HG03469 (cell line): ENCODE measurements at regions not wholly inside any gene's neighbourhood (a gene's known extent, or its start where the extent isn't known, plus 50 kb on each side); places are given as distances from the start of the nearest gene placed in this dataset.

Source experiments
- ATAC-seq: cut with Tn5 transposase; IDR thresholded peaks from one replicate; pipeline ENCODE4 v1.9.1; 2021; ENCODE audit warnings: mild to moderate bottlenecking, moderate library complexity, moderate number of reproducible peaks; ENCODE audit not compliant: unreplicated experiment

DNA sequence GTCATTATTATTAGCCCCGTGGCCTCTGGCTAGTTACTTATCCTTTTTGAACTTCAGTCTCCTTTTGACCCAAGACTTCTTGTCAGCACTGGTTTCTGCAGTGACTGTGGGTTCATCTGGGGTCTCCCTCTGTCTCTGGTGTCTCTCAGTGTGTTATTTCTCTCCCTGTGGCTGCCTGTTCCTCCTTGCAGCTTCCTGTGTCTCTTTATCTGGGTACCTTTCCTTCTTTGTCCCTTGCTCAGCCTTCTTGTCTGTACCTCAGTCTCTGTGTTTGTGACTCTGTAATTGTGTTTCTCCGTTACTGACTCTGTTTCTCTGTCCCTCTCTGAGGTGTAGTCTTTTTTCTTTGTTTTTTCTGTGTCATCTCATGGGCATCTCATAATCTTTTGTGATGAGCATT is 102.6 kb upstream of the CDH11 start:
- ATAC-seq: no peak

DNA sequence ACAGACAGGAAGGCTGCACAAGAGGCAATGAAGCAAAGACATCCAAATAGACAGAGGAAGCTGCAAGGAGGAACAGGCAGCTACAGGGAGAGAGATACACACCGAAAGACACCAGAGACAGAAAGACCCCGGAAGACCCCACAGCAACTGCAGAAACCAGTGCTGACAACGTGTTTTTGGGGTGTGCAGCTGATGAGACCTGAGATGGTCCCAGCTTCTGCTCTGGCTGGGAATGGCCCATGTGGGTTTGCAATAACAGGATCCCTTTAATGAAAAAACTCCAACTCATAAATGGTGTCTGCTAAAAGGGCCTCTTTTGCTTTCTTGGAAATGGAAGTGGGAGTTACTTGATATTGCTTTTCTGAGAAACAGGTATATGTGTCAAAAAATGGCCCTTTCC is 101.5 kb upstream of the CDH11 start:
- no peak for ATAC-seq

DNA sequence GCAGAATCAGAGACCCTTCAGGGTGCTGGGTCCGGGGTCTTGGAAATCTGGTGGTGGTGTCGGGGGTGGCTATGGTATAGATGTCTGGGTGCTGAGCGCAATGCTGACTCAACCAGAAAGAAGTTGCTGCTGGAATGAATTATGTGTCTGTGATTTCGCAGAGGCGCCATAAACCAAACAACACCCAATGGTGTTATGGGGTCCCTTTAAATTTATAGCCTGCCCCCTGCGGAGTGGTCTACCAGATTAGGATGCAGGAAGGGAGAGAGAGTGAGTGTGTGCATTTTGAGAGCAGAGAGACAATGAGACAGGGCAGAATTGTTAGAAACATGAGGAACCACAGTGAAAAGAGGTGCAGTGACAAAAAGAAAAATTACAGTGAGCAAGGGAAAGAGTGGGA is 100.7 kb upstream of the CDH11 start:
- ATAC-seq: no peak

DNA sequence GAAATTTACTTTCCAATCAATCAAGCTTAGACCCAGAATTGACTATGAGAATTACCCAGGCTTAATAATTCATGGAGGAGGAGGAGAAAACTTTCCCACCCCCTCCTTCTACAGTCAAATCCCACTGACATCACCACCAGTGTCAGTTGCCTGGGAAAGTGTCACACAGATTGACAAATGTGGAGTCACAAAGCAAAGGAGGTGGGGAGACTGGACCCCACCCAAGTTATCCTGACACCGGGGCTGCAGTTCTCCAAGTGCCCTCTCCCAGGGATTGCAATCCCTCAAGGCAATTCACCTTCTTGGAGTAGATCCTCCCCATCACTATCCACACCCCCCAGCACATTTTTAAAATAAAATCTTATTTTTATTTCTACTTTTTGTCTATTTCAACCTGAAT is 100.2 kb upstream of the CDH11 start:
- no peak for ATAC-seq

DNA sequence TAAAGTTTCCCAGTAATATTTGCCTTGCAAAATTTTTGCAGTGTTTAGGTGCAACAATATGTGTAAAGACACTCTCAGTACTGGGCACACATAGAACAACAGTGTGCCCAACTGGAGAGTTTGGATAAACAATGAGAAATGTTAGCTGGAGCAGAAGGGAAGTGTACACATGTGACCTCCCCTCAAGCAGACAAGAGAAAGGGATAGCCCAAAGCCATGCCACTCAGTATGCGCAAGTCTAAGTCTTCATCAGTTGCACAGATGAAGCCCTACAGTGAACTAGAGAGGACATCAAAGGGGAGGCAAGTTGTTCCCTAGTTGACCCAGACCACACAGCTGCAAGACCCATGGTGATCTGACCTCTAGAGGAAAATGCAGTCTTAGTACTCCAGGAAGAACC is 97.9 kb upstream of the CDH11 start:
- ATAC-seq: no peak

DNA sequence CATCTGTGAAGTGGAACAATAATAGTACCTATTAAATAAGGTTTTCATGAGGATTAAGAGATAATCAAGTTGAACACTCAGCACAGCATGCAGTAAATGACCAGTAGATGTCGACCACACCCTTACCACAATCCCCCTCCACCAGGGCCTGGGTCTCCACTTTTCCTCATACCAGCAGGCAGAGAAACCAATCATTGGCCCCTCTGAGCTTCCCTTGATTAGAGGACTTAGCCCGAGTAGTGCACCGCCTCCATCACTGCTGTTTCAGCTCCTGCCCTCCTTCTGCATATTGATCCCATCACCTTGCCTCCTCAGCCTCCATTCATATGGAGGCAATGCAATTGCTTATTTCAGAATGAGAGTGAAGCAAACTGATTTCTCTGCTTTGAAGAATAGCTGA is 96.5 kb upstream of the CDH11 start:
- no peak for ATAC-seq

DNA sequence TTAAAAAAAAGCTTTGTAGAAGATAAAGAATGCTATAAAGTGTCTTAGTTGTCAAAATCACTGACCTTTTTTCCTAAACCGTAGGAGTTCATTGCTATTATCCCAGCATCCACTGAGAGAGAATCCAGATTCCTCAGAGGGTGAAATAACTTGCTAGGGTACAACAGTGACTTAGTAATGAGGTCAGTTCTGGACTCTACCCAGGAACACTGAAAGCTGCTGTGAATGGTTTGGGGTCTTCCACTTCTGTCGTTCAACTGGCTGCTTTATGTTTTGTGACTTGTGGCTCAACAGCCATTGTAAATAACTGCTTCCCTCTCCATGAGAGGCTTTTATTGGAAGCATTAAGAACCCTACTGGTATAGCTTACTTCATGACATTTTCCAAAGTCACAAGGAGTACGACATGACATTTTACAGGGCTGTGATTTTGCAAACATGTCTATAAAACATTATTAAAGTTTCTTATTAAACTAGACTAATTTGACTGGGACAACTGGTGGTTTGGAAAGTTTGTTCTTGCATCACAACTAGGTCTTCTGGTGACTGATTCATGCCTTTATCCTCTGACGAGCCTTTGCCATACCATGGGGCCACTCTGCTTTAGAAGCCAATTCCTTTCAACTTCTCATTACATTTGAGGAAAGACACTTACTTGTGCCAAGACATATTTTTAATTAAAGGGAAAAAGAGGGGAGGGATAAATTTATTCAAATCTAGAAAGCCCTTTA is 92.2 kb upstream of the CDH11 start:
- no peak for ATAC-seq

DNA sequence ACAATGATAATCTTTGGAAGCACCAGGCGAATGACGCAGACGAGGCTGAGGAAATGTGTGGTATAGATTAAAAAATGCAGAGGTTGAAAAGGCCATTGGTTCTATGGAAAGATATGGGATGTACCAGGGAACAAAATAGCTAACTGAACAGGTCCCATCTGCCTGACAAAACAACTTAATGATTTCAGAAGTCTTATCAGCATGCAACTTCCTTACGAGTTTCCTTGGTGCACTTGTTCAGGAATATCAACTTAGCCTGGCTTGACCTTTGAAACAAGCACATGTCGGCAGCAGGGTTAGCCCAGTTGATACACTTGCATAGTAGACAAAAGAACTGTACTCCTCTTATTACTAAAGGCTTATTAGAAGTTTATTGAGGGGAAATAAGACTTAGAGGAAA is 90.9 kb upstream of the CDH11 start:
- no peak for ATAC-seq

DNA sequence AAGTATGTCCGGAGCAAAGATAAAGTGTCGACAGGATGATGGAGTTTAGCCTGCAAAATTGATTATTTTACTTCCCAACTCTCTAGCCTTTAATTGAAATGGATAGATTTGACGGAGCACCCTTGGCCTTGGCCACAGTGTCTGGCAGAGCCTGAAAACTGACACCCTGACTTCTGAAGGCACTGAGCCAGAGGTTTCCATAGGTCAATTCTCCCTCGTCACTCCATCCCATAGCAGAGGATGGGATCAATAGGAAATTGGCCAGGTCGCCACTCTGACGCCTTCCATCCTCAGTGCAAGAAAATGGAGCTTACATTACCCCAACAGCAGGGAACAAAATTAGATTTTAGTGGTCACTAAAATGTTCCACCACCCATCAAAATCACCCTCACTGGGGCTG is 90.4 kb upstream of the CDH11 start:
- no peak for ATAC-seq

DNA sequence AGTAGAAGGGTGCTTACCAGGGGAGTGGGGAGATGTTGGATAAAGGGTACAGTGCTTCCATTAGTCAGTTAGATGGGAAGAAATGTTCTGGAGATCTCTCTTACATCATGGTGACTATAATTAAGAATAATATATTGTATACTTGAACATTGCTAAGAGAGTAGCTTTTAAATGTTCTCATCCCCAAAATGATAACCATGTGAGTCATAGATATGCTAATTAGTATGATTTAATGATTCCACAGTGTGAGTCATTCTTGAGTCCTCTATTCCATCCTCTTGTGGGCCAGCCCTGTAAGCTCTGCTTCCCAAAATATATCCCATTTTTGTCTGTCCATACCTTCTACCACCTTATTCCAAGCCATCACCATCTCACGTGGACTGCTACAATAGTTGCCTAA is 80.6 kb upstream of the CDH11 start:
- ATAC-seq: no peak

DNA sequence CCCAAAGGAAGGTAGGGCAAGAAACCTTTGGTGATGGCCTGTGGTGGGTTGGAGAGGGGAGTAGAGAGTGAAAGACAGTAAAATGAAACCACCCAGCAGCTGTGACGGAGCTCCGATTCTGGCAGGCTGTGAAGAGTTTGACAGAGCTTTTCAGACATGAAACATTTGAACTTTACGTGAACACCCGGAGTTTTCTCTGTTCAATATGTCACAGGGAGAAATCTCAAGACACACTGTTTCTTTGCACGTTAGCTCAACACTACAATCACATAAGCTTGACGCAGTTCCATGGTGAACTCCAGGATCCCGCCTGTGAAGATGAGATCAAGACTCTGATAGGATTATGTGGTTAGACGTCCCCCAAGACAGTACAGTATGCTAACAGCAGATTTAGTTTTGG is 79.6 kb upstream of the CDH11 start:
- ATAC-seq: no peak

DNA sequence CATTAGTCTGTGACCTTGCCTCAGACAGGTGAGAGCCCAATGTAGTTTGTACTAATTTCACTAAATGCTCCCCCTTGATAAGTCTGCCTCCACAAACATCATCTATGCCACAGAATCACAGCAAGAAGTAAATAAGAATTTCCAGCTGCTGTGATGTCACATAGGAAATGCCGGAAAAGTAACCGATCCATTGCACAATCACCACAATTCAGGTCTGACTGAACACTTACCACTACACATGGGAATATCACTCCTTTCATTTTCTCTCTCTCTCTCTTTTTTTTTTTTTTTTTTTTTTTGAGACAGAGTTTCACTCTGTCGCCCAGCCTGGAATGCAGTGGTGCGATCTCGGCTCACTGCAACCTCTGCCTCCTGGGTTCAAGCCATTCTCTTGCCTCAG is 79.0 kb upstream of the CDH11 start:
- ATAC-seq: no peak

DNA sequence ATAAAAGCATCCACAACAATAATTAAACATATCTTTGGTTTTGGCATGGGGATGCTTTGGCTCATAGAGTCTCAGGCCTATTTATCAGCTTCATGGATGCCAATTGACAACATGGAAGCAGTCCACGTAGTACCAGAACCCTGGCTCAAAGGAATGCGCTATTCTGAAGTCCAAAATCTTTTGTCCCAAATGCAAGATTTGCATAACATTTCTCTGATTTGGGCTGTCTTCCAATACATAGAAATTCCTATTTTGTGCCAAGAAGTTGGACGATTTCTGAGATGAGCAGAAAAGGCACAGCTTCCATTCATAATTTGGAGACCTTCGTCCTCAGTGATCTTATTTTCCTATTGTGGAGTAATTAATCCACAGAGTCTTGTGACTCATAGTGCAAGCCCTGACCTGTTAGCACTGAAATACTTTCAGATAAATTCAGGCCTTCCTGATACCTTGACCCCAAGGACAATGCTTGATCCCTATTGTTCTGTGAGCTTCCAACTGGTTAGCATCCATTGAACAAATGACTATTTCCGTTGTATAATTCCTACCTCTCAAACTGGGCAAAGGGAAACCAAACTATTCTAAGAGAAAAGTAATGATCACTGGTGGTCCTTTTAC is 78.4 kb upstream of the CDH11 start:
- ATAC-seq: no peak

DNA sequence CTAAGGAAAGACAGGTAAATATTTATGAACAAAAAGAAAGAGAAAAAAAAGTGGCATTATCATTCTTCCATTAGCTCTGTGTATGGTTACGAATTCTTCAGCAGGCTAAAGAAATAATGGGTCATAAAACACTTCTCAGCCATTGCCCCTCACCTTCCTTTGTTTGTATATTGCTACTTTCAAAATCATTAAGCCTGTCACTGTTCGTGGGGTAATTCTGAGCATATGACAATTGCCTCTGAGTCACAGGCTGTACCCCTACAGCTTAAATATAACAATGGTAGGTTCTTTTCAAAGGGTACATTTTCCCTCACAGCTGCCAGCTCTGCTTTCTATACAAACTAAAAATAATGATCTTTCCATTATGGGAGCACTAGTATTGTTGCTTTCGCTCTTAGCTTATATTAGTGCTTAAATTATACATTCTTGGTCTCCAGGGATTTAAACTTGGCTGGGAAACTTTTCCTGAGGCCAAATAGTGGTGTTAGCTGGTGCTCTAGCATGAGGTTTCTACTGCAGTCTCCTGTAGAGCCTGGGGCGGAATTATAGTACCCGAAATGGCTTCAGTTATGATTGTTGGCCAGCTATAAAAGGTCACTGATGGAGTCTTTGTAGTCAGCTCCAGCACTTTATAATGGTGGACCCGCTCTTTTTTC is 74.7 kb upstream of the CDH11 start:
- ATAC-seq: no peak

DNA sequence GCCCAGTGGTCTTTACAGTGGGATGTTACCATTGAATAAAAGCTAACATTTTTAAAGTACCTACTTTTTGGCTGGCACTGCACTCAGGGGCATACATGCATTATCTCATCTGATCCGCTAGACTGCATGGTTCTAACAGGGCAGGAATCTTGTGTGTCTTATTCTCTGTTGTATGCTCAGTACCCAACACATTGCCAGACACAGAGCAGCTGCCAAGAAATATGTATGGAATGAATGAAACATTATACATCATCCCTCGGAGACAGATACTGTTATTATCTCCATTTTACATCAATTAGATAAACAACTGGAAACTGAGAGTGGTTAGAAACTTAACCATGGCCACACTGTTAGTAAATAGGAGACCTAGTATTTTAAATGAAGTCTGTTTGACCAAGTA is 74.1 kb upstream of the CDH11 start:
- no peak for ATAC-seq

DNA sequence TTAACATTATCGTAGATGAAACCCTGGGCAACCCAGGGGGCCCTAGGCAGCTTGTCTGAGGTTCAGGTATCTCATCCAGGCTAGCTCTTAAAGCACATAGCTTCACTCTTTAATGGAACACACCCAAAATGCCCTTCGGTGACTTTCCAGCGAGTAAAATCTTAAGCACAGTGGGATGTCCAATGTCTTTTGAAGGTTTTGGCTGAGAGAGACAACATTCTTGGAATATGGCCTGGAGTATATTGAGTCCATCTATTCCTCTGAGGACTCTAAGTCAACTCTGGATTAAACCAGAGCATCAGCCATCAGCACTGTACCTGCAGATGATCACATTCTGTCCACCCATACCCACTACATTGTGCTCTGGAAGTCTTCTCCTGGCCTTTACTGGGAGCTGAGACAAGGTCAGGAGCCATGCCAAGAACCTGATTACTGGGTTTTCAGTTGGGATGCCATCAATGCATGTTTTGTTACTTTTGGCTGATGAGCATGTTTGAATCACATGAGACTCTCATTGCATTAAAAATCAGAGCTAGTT is 63.4 kb upstream of the CDH11 start:
- ATAC-seq: no peak

DNA sequence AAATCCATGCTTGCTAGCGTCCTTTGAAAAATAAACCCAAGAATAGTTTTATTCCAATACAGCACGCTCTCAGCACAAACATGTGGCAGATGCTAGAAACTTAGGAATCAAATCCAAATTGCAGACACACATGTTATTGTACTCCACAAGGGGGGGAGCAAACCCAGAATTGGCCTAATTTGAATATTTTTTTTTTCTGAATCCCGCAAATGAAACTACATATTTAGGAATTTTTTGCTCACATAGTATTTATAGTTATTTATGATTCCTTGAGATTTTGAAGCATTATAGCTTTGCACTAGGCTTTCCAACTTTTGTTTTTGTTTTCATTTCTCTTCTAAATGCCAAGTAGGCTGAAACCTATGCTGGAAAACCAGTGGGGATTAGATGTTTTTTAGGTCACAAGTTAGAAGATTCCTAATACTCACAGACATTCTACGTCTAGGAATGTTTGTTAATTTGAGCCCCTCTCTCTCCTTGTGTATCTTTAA is 59.3 kb upstream of the CDH11 start:
- no peak for ATAC-seq

DNA sequence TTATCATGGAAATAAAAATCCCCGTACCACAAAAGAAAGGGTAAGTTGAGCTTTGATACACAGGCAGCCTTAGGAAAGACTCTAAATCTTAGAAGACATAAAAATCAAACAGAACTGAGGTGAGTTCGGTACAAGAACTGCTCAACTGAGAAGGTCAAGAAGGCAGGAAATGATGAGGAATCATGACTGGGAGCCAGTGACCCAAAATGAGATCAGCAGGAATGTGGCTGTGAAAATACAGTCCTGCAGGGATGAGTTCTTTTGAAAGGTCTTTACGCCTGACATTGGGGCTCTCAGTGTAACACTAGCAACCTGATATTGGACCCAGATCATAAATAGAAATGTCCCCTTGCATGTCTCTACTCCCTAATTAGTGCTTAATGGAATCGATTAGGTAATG is 56.3 kb upstream of the CDH11 start:
- no peak for ATAC-seq

DNA sequence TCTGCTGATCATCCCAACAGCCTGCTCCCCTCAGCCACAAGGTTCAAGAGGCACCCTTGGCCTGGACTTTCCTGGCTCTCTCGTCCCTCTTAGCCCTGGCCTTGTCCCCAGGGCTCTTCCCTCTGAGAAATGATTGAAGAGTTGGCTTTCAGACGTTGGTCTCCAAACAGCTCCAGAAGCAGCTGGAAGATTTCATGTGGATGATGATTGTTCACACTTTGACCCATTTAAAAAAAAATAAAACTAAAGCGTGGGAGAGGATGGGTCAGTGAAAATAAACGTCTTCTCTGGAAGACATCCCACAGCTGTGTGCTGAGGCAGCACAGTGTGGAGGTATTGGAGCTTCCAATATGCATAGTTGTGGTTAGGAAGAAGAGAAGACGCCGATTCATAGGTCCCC is 54.7 kb upstream of the CDH11 start:
- no peak for ATAC-seq

DNA sequence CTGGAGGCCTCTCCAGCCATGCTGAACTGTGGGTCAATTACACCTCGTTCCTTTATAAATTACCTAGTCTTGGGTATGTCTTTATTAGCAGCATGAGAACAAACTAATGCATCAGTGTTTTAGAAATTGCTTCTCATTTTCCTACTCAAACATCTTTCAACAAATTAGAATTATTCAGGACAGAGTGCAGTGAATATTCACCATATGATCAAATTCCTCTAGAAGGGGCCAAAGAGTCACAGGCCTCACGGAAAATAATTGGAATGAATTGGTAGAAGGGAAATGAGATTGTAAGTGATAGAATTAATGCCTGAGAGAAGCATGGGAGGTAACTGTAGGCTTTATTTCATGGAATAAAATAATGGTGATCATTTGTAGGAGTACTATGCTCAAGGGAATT is 50.5 kb upstream of the CDH11 start:
- no peak for ATAC-seq
